GM12891 (cell line): ENCODE measurements at regions not wholly inside any gene's neighbourhood (a gene's known extent, or its start where the extent isn't known, plus 50 kb on each side); places are given as distances from the start of the nearest gene placed in this dataset.

ENCODE experiments used
- DNase-seq: peaks from one replicate; pipeline ENCODE4 v3.0.0; 2011; ENCODE audit warnings: low spot score; ENCODE audit not compliant: insufficient read length
- FAIRE-seq: peaks from 2 replicates; lab custom pipeline; 2011; peaks lifted over from hg19 to GRCh38; lab: Jason Lieb, UNC
- PAX5 ChIP-seq: IDR thresholded peaks from 2 replicates; pipeline ENCODE4 v1.6.1; 2011; ENCODE audit warnings: low read length, moderate library complexity, mild to moderate bottlenecking; ENCODE audit not compliant: insufficient read depth, severe bottlenecking
- POLR2A ChIP-seq: IDR thresholded peaks from 2 replicates; pipeline ENCODE4 v1.6.1; 2011; ENCODE audit warnings: low read depth, low read length, control low read depth
- POLR2AphosphoS5 ChIP-seq: IDR thresholded peaks from 2 replicates; pipeline ENCODE4 v1.6.1; 2011; ENCODE audit warnings: low read depth, low read length, control low read depth
- POU2F2 ChIP-seq: IDR thresholded peaks from 2 replicates; pipeline ENCODE4 v1.6.1; 2011; ENCODE audit warnings: low read depth, mild to moderate bottlenecking, control low read depth, low read length, moderate library complexity
- SPI1 ChIP-seq: IDR thresholded peaks from 2 replicates; pipeline ENCODE4 v1.6.1; 2011; ENCODE audit warnings: low read depth, low read length, control low read depth
- TAF1 ChIP-seq: IDR thresholded peaks from 2 replicates; pipeline ENCODE4 v1.6.1; 2011; ENCODE audit warnings: low read depth, low read length, control low read depth

GRCh38 chr7:71019706-71020105 lies 112.2 kb upstream of the GALNT17 start:
- TF ChIP-seq SPI1 (no peak), PAX5 (no peak), POLR2AphosphoS5 (no peak), TAF1 (no peak), POLR2A (no peak), POU2F2 (no peak)
- no peak for DNase-seq
- FAIRE-seq, result no peak

- TF ChIP-seq POLR2AphosphoS5 (no peak), POLR2A (no peak), TAF1 (no peak)
- FAIRE-seq, result no peak
- no peak for DNase-seq
Observed at GRCh38 chr7:71021131-71021530, 110.8 kb upstream of the GALNT17 start.

GRCh38 chr7:71026680-71027079 lies 105.3 kb upstream of the GALNT17 start:
- TF ChIP-seq PAX5, result no peak
- TF ChIP-seq POLR2AphosphoS5, result no peak
- TF ChIP-seq POLR2A, result no peak
- TF ChIP-seq SPI1, result no peak
- TF ChIP-seq TAF1, result no peak
- no peak for TF ChIP-seq POU2F2
- FAIRE-seq (no peak), DNase-seq (no peak)

GRCh38 chr7:71034243-71034642 lies 97.7 kb upstream of the GALNT17 start:
- no peak for TF ChIP-seq SPI1
- no peak for TF ChIP-seq TAF1
- FAIRE-seq (no peak), DNase-seq (no peak)

GRCh38 chr7:71042591-71042990 lies 89.4 kb upstream of the GALNT17 start:
- FAIRE-seq, result no peak
- TF ChIP-seq POU2F2 (no peak), TAF1 (no peak), PAX5 (no peak), POLR2A (no peak), SPI1 (no peak), POLR2AphosphoS5 (no peak)

GRCh38 chr7:71050492-71050891 lies 81.5 kb upstream of the GALNT17 start:
- TF ChIP-seq TAF1, result no peak
- TF ChIP-seq POLR2AphosphoS5, result no peak
- TF ChIP-seq PAX5, result no peak
- TF ChIP-seq POLR2A, result no peak
- TF ChIP-seq POU2F2, result no peak
- TF ChIP-seq SPI1, result no peak
- no peak for FAIRE-seq
- no peak for DNase-seq

More at GRCh38 chr7:71042591-71042990, 89.4 kb upstream of the GALNT17 start:
- no peak for DNase-seq

GRCh38 chr7:71055504-71055903 lies 76.4 kb upstream of the GALNT17 start:
- TF ChIP-seq TAF1 (no peak), POLR2AphosphoS5 (no peak), POLR2A (no peak), SPI1 (no peak), PAX5 (no peak), POU2F2 (no peak)

GRCh38 chr7:71077743-71078476 lies 54.0 kb upstream of the GALNT17 start:
- TF ChIP-seq PAX5 (no peak), SPI1 (no peak), POLR2A (no peak), TAF1 (no peak), POLR2AphosphoS5 (no peak), POU2F2 (no peak)
- FAIRE-seq, result no peak
- DNase-seq, result no peak

More at GRCh38 chr7:71055504-71055903, 76.4 kb upstream of the GALNT17 start:
- FAIRE-seq, result no peak
- DNase-seq, result no peak
